ENCODE measurements at regions not wholly inside any gene's neighbourhood (a gene's known extent, or its start where the extent isn't known, plus 50 kb on each side); places are given as distances from the start of the nearest gene placed in this dataset.

DNA sequence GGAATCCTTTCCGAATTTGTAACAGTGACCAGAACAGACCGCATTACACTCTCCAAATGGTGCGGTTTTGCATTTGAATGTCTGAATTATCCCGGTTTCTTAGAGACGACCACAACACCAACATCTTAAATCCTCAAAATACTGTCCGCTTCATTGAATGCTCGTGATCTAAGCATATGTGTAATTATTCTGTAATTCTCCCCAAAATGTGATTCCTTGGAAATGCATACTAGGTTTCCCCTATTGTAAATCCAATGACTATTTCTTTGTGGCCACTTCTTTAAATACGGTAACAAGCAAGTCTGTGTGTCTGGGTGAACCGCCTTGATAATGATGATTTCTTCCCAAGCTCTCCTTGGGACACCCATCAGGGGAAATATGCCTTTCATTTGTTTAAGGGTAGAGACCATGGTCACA, 87.3 kb upstream of the DBX1 start:
- Histone ChIP-seq H3K4me2 (ENCODE audit: low read length) (no peak overlapping the region), H3K79me2 (ENCODE audit: insufficient read depth, low read depth, low read length) (no peaks in the 10 kb centered on the region), H3K9me3 (ENCODE audit: low read length) (no peaks in the 10 kb centered on the region), H3K9me2 (ENCODE audit: insufficient read depth, low read length) (no peaks in the 10 kb centered on the region), H3K27ac (ENCODE audit: low read depth, low read length, poor library complexity, severe bottlenecking) (no peak overlapping the region), H3K4me1 (ENCODE audit: insufficient read depth, low read length, poor library complexity, severe bottlenecking) (no peaks in the 10 kb centered on the region), H4K20me1 (ENCODE audit: insufficient read depth, low read length) (no peaks in the 10 kb centered on the region), H3K4me3 (ENCODE audit: low read depth, low read length, poor library complexity, severe bottlenecking) (no peak overlapping the region), H3K36me3 (ENCODE audit: insufficient read depth, low read length) (no peaks in the 10 kb centered on the region), H2AFZ (ENCODE audit: low read length) (no peak overlapping the region)
- intact Hi-C loops (cut with micrococcal nuclease; ENCODE audit: unreplicated experiment) = no loop called here
- POLR2A ChIA-PET = interaction anchor here (0.7 kb wide), 1 partner anchor 535 kb away, joined by 3 read pairs; no protein-coding TSS in a partner anchor
- TF ChIP-seq EZH2phosphoT487 (IDR thresholded peaks at IDR 0.05; ENCODE audit: borderline replicate concordance, low read depth, low read length) = no peak
- TF ChIP-seq, protein P1, sequence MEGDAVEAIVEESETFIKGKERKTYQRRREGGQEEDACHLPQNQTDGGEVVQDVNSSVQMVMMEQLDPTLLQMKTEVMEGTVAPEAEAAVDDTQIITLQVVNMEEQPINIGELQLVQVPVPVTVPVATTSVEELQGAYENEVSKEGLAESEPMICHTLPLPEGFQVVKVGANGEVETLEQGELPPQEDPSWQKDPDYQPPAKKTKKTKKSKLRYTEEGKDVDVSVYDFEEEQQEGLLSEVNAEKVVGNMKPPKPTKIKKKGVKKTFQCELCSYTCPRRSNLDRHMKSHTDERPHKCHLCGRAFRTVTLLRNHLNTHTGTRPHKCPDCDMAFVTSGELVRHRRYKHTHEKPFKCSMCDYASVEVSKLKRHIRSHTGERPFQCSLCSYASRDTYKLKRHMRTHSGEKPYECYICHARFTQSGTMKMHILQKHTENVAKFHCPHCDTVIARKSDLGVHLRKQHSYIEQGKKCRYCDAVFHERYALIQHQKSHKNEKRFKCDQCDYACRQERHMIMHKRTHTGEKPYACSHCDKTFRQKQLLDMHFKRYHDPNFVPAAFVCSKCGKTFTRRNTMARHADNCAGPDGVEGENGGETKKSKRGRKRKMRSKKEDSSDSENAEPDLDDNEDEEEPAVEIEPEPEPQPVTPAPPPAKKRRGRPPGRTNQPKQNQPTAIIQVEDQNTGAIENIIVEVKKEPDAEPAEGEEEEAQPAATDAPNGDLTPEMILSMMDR (conservative IDR thresholded peaks at IDR 0.05; ENCODE audit: low read length) = no peak
- no peak for DNase-seq (ENCODE audit: low spot score)
- CTCF ChIA-PET (ENCODE audit: unreplicated experiment) = no interaction called here
- no TSS peak for BruUV-seq (replicated peaks)

DNA sequence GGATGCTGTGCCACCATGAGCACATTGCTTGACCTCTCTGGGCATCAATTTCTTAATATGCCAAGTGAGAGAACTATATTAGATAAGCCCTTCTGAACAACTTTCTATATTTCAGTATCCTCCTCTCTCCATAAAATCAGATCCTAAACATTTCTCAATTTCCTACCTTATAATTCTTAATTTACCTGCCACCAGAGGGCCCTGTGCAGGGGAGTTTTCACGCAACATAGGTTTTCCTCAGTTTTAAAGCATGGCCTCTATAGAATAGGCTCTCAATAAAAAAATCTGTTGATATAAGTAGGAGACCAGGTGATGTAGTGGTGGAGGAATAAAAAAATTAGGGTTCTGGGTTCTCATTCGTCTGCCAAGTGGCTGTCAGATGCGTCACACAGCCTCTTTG, 83.7 kb upstream of the DBX1 start:
- DNase-seq (ENCODE audit: low spot score) = no peak
- ChIA-PET POLR2A (no interaction called here), CTCF (ENCODE audit: unreplicated experiment) (no interaction called here)
- no peak for TF ChIP-seq EZH2phosphoT487 (IDR thresholded peaks at IDR 0.05; ENCODE audit: borderline replicate concordance, low read depth, low read length)
- TF ChIP-seq, protein P1 (conservative IDR thresholded peaks at IDR 0.05; ENCODE audit: low read length) = peak; percentile 72
- no peak overlapping the region for H3K27ac ChIP-seq (ENCODE audit: low read depth, low read length, poor library complexity, severe bottlenecking)
- no peak overlapping the region for H3K4me3 ChIP-seq (ENCODE audit: low read depth, low read length, poor library complexity, severe bottlenecking)
- H3K36me3 ChIP-seq (ENCODE audit: insufficient read depth, low read length) = no peaks in the 10 kb centered on the region
- BruUV-seq (replicated peaks) = no TSS peak
- no peaks in the 10 kb centered on the region for H3K79me2 ChIP-seq (ENCODE audit: insufficient read depth, low read depth, low read length)
- no peaks in the 10 kb centered on the region for H3K9me3 ChIP-seq (ENCODE audit: low read length)
- no peak overlapping the region for H3K4me2 ChIP-seq (ENCODE audit: low read length)
- H3K9me2 ChIP-seq (ENCODE audit: insufficient read depth, low read length) = no peaks in the 10 kb centered on the region
- H2AFZ ChIP-seq (ENCODE audit: low read length) = no peak overlapping the region
- no peaks in the 10 kb centered on the region for H3K4me1 ChIP-seq (ENCODE audit: insufficient read depth, low read length, poor library complexity, severe bottlenecking)
- H4K20me1 ChIP-seq (ENCODE audit: insufficient read depth, low read length) = no peaks in the 10 kb centered on the region
- intact Hi-C loops (cut with micrococcal nuclease; ENCODE audit: unreplicated experiment) = no loop called here

DNA sequence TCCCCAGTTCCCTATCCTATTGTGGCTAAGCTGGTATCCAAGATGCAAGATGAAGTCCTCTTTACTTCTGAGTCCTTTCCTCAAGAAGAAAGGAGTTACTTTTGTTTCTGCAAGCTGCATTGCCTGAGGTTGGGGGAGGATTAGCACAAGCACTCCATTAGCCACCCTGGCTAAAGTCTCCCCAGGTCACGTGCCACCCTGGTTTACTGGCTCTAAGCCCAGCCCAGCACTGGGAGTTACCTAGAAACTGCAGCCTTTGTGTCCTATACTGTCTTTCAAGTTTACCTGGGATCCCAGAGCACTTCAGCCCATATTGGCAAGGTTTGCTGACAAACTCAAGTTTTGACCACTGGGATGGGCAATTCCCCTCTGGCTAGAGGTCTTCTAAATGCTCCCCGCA, 78.4 kb upstream of the DBX1 start:
- H3K4me3 ChIP-seq (ENCODE audit: low read depth, low read length, poor library complexity, severe bottlenecking) = no peak overlapping the region
- H3K79me2 ChIP-seq (ENCODE audit: insufficient read depth, low read depth, low read length) = no peaks in the 10 kb centered on the region
- no peak overlapping the region for H3K4me2 ChIP-seq (ENCODE audit: low read length)
- H3K4me1 ChIP-seq (ENCODE audit: insufficient read depth, low read length, poor library complexity, severe bottlenecking) = no peaks in the 10 kb centered on the region
- no TSS peak for BruUV-seq (replicated peaks)
- no peak for DNase-seq (ENCODE audit: low spot score)
- ChIA-PET POLR2A (no interaction called here), CTCF (ENCODE audit: unreplicated experiment) (no interaction called here)
- no peaks in the 10 kb centered on the region for H3K9me2 ChIP-seq (ENCODE audit: insufficient read depth, low read length)
- H3K36me3 ChIP-seq (ENCODE audit: insufficient read depth, low read length) = no peaks in the 10 kb centered on the region
- H3K9me3 ChIP-seq (ENCODE audit: low read length) = no peaks in the 10 kb centered on the region
- no peak overlapping the region for H2AFZ ChIP-seq (ENCODE audit: low read length)
- TF ChIP-seq, protein P1 (conservative IDR thresholded peaks at IDR 0.05; ENCODE audit: low read length) = no peak
- no peak for TF ChIP-seq EZH2phosphoT487 (IDR thresholded peaks at IDR 0.05; ENCODE audit: borderline replicate concordance, low read depth, low read length)
- no peak overlapping the region for H3K27ac ChIP-seq (ENCODE audit: low read depth, low read length, poor library complexity, severe bottlenecking)
- H4K20me1 ChIP-seq (ENCODE audit: insufficient read depth, low read length) = no peaks in the 10 kb centered on the region
- intact Hi-C loops (cut with micrococcal nuclease; ENCODE audit: unreplicated experiment) = no loop called here

Data from OCI-LY7 (cell line).